Esophagus squamous epithelium (tissue), 5 donors: ENCODE measurements at regions not wholly inside any gene's neighbourhood (a gene's known extent, or its start where the extent isn't known, plus 50 kb on each side); places are given as distances from the start of the nearest gene placed in this dataset.

Source experiments
- DNase-seq: peaks from one replicate; lab custom pipeline; 2025; lab: John Stamatoyannopoulos, UW
- H3K27ac ChIP-seq, 4 donors: fragments of 200-600 bp; sonication (generic); one replicate each; pipeline ENCODE4 v1.5.1; 2016 to 2019; ENCODE audit warnings: mild to moderate bottlenecking in 1 of 4
- H3K27me3 ChIP-seq, 4 donors: fragments of 200-600 bp; sonication (generic); 1 replicate in 3 of 4; 2 replicates in 1 of 4; pipeline versions ENCODE4 v1.5.1 to v1.6.0; 2017 to 2021; ENCODE audit warnings: antibody characterized with exemption in 1 of 4
- H3K36me3 ChIP-seq, 3 donors: fragments of 200-600 bp; sonication (generic); one replicate each; pipeline ENCODE4 v1.5.1; 2016 to 2019
- H3K4me1 ChIP-seq, 3 donors: fragments of 200-600 bp; sonication (generic); one replicate each; pipeline ENCODE4 v1.5.1; 2017 to 2019
- H3K4me3 ChIP-seq, 4 donors: fragments of 200-600 bp; sonication (generic); 1 replicate in 3 of 4; 2 replicates in 1 of 4; pipeline ENCODE4 v1.5.1; 2016 to 2019; ENCODE audit warnings: mild to moderate bottlenecking in 2 of 4, moderate library complexity in 1 of 4
- H3K9me3 ChIP-seq, 3 donors: fragments of 200-600 bp; sonication (generic); one replicate each; pipeline ENCODE4 v1.5.1; 2016 to 2019
- CTCF ChIP-seq, 6 experiments: fragments of 450-650 bp in 4 of 6; fragments of 200-600 bp in 2 of 6; sonication (generic) in 2 of 6; IDR thresholded peaks; one replicate each; pipeline ENCODE4 v1.5.1; 2016 to 2019; ENCODE audit warnings: antibody characterized with exemption in 6 of 6, mild to moderate bottlenecking in 4 of 6, moderate library complexity in 4 of 6
- POLR2A ChIP-seq, 4 donors: fragments of 450-650 bp; IDR thresholded peaks; one replicate each; pipeline ENCODE4 v1.6.1; 2017; ENCODE audit warnings: antibody characterized with exemption in 4 of 4, mild to moderate bottlenecking in 4 of 4, moderate library complexity in 3 of 4
- WGBS, 2 donors: methylation state at CpG; one replicate each; pipeline ENCODE4 v1.1.5; 2018; 5-methylcytosine and 5-hydroxymethylcytosine counted together
- intact Hi-C: fragments of 100-400 bp; cut with DNase I; formaldehyde crosslinking; loops from one replicate; pipeline ENCODE4 v1.15.0; 2022
- donor health status: DM: yes; HTN: yes; CAD: no.

- DNase-seq, result no peak
- H3K4me3 ChIP-seq, result no peak overlapping the region
- no peaks in the 10 kb centered on the region for H3K9me3 ChIP-seq
- TF ChIP-seq CTCF (IDR thresholded peaks at IDR 0.05), result no peak
- TF ChIP-seq POLR2A (IDR thresholded peaks at IDR 0.05), result no peak
- H3K27ac ChIP-seq, result no peak overlapping the region
- H3K4me1 ChIP-seq, result no peaks in the 10 kb centered on the region
- no peaks in the 10 kb centered on the region for H3K36me3 ChIP-seq
- WGBS, 2 donors, result 64 to 91% methylated on average over 1 of the region's 1 CpG
- no peaks in the 10 kb centered on the region for H3K27me3 ChIP-seq
- intact Hi-C loops, result no loop called here
Observed at GRCh38 chr2:156937430-156937829, 320.1 kb upstream of the GALNT5 start.

GRCh38 chr2:156944871-156945270 is 312.6 kb upstream of the GALNT5 start:
- H3K4me1 ChIP-seq, result no peaks in the 10 kb centered on the region
- no peaks in the 10 kb centered on the region for H3K36me3 ChIP-seq
- DNase-seq, result no peak
- intact Hi-C loops, result no loop called here
- no peak overlapping the region for H3K27ac ChIP-seq
- 53 to 54% methylated on average over 2 of the region's 2 CpGs for WGBS, 2 donors
- H3K9me3 ChIP-seq, result no peaks in the 10 kb centered on the region
- no peaks in the 10 kb centered on the region for H3K27me3 ChIP-seq
- no peak overlapping the region for H3K4me3 ChIP-seq
- TF ChIP-seq CTCF (IDR thresholded peaks at IDR 0.05), result no peak
- TF ChIP-seq POLR2A (IDR thresholded peaks at IDR 0.05), result no peak

GRCh38 chr2:156947261-156947660 is 310.2 kb upstream of the GALNT5 start:
- Histone ChIP-seq H3K4me1 (no peaks in the 10 kb centered on the region), H3K27me3 (no peaks in the 10 kb centered on the region), H3K36me3 (no peaks in the 10 kb centered on the region), H3K9me3 (no peaks in the 10 kb centered on the region), H3K4me3 (no peak overlapping the region), H3K27ac (no peak overlapping the region)
- TF ChIP-seq CTCF (IDR thresholded peaks at IDR 0.05) (no peak), POLR2A (IDR thresholded peaks at IDR 0.05) (no peak)
- WGBS, 2 donors, result 91 to 93% methylated on average over 1 of the region's 1 CpG
- no peak for DNase-seq
- intact Hi-C loops, result no loop called here

- Histone ChIP-seq H3K36me3 (no peaks in the 10 kb centered on the region), H3K4me1 (peaks cover 0 to 8% (median 0%) of the 10 kb centered on the region in 3 donors), H3K27ac (no peak overlapping the region), H3K4me3 (no peak overlapping the region), H3K27me3 (no peaks in the 10 kb centered on the region), H3K9me3 (peaks cover 0 to 17% (median 0%) of the 10 kb centered on the region in 3 donors)
- TF ChIP-seq CTCF (IDR thresholded peaks at IDR 0.05), result no peak
- no peak for TF ChIP-seq POLR2A (IDR thresholded peaks at IDR 0.05)
- 21 to 40% methylated on average over 1 of the region's 1 CpG for WGBS, 2 donors
- DNase-seq, result no peak
- intact Hi-C loops, result no loop called here
Observed at GRCh38 chr2:156955701-156956100, 301.8 kb upstream of the GALNT5 start.

- DNase-seq, result no peak
Observed at GRCh38 chr2:156956161-156956560, 301.3 kb upstream of the GALNT5 start.

More at GRCh38 chr2:156956161-156956560, 301.3 kb upstream of the GALNT5 start:
- no peaks in the 10 kb centered on the region for H3K27me3 ChIP-seq
- H3K36me3 ChIP-seq, result no peaks in the 10 kb centered on the region
- no peak overlapping the region for H3K4me3 ChIP-seq
- intact Hi-C loops, result no loop called here
- peaks cover 0 to 8% (median 0%) of the 10 kb centered on the region in 3 donors for H3K4me1 ChIP-seq
- no peak overlapping the region for H3K27ac ChIP-seq
- WGBS, 2 donors, result 43 to 58% methylated on average over 2 of the region's 2 CpGs
- peaks cover 0 to 17% (median 0%) of the 10 kb centered on the region in 3 donors for H3K9me3 ChIP-seq
- TF ChIP-seq CTCF (IDR thresholded peaks at IDR 0.05), result no peak
- TF ChIP-seq POLR2A (IDR thresholded peaks at IDR 0.05), result no peak
